ENCODE measurements at regions not wholly inside any gene's neighbourhood (a gene's known extent, or its start where the extent isn't known, plus 50 kb on each side); places are given as distances from the start of the nearest gene placed in this dataset.

DNA sequence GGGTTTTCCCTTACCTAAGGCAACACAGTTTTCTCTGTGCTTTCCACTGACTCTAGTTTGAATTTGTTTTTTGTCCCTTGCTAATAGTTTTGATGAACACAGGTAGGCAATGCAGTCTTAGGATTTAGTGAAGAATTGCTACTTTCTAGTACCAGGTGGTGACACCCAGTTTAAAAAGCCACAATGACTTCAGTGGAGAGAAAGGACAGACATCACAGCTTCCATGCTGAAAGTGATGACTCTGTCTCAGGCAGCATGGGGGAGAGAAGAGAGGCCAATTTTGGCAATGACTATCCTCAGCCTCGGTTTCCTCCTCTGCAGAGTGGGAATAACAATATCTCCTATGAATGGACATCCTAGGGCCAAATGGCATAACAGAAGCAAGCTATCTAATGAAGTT, 118.8 kb downstream of the AXIN2 start:
- TF ChIP-seq, protein P1, sequence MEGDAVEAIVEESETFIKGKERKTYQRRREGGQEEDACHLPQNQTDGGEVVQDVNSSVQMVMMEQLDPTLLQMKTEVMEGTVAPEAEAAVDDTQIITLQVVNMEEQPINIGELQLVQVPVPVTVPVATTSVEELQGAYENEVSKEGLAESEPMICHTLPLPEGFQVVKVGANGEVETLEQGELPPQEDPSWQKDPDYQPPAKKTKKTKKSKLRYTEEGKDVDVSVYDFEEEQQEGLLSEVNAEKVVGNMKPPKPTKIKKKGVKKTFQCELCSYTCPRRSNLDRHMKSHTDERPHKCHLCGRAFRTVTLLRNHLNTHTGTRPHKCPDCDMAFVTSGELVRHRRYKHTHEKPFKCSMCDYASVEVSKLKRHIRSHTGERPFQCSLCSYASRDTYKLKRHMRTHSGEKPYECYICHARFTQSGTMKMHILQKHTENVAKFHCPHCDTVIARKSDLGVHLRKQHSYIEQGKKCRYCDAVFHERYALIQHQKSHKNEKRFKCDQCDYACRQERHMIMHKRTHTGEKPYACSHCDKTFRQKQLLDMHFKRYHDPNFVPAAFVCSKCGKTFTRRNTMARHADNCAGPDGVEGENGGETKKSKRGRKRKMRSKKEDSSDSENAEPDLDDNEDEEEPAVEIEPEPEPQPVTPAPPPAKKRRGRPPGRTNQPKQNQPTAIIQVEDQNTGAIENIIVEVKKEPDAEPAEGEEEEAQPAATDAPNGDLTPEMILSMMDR (conservative IDR thresholded peaks at IDR 0.05 in 1 of 2, IDR thresholded peaks at IDR 0.05 in 1 of 2; ENCODE audit: low read depth in 1 of 2, low read length in 2 of 2) = no peak
- TF ChIP-seq EZH2 (IDR thresholded peaks at IDR 0.05; ENCODE audit: low read length, missing control alignments) = no peak

All from fibroblast of lung (primary cell).